Esophagus muscularis mucosa (tissue), 3 donors: ENCODE measurements at regions not wholly inside any gene's neighbourhood (a gene's known extent, or its start where the extent isn't known, plus 50 kb on each side); places are given as distances from the start of the nearest gene placed in this dataset.

ENCODE experiments used
- CTCF ChIP-seq, 3 experiments: fragments of 200-600 bp in 2 of 3; fragments of 450-650 bp in 1 of 3; sonication (generic) in 2 of 3; IDR thresholded peaks; one replicate each; pipeline ENCODE4 v1.5.1; 2017 to 2019; ENCODE audit warnings: antibody characterized with exemption in 3 of 3, mild to moderate bottlenecking in 2 of 3, moderate library complexity in 1 of 3
- POLR2AphosphoS5 ChIP-seq, 2 donors: sonication (generic); formaldehyde crosslinking; IDR thresholded peaks; one replicate each; pipeline ENCODE4 v1.6.1; 2017; ENCODE audit warnings: antibody characterized with exemption in 2 of 2

DNA sequence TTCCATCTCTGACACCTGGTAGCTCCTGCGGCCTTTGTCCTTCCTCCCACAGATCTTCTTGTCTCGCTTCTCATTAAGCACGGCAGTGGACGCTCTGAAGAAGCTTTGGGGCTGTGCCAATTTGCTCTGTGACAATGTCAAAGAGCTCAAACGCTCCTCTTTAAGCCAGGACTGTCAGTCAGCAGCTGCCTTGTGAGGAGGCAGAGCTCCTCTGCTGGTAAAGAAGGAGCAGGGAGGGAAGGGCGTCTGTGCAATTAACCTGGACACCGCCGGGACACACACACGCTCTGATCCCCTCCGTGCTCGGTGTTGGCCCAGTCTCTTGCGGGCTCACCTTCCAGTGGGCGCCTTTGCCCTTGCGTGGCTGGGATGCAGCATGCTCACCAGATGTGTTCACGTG lies 373.9 kb downstream of the BRD1 start:
- TF ChIP-seq CTCF (IDR thresholded peaks at IDR 0.05), result no peak
- TF ChIP-seq POLR2AphosphoS5 (IDR thresholded peaks at IDR 0.05), result no peak
